GM19397 (cell line): ENCODE measurements at regions not wholly inside any gene's neighbourhood (a gene's known extent, or its start where the extent isn't known, plus 50 kb on each side); places are given as distances from the start of the nearest gene placed in this dataset.

Source experiments
- ATAC-seq: cut with Tn5 transposase; IDR thresholded peaks from one replicate; pipeline ENCODE4 v1.9.1; 2021; ENCODE audit warnings: mild to moderate bottlenecking, moderate library complexity; ENCODE audit not compliant: unreplicated experiment

GRCh38 chr9:107989099-107989498, 499.5 kb upstream of the KLF4 start:
- ATAC-seq, result no peak

- no peak for ATAC-seq
Measured at GRCh38 chr9:107984956-107985355, 495.4 kb upstream of the KLF4 start.

DNA sequence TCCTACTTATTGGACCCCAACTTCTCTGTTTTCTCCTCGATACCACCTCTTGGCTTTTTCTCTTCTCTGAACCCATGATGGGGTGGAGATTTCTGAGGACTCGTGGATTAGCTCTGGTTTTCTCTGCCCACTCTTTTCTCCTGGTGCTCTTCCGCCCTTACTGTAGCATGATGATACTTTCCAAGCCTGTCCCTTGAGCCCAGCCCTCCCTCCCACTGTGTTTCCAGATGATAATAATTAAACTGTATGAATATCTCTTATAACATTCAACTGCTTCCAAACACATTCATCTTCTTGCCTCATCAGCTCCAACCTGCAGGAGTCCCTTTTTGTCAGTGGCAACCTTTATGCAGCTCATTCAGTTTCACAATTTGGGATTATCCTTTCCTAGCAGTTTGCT, 494.2 kb upstream of the KLF4 start:
- no peak for ATAC-seq

GRCh38 chr9:107983181-107983603, 493.6 kb upstream of the KLF4 start:
- no peak for ATAC-seq

- no peak for ATAC-seq
Measured at GRCh38 chr9:107982745-107983144, 493.2 kb upstream of the KLF4 start.

- no peak for ATAC-seq
Measured at GRCh38 chr9:107982001-107982400, 492.4 kb upstream of the KLF4 start.

GRCh38 chr9:107980984-107981383, 491.4 kb upstream of the KLF4 start:
- no peak for ATAC-seq

GRCh38 chr9:107976767-107977166, 487.2 kb upstream of the KLF4 start:
- ATAC-seq, result no peak

DNA sequence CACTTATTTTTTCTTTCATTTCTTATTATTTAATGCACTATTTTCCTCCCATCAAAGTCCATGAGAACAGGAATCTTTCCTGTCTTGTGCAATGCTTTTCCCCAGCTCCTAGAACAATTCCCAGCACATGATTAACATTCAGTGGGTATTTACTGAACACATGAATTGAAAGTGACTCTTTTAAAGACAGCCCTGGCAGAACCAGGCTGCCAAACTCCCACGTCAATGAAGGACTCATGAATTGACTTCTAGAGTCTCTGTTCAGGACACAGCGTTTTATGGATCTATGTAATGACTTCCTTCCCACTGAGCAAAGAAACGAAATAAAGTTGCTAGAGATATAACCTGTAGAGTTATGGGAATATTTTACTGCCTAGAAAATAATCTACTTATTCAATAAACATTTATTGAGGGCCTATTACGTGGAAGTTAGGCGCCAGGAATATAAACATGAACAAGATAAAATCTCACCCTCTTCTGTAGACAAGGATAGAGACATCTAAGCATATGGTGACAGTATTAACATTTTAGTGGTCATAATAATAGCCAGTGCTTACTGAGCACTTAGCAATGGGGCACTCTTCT, 485.9 kb upstream of the KLF4 start:
- ATAC-seq, result no peak

- ATAC-seq, result no peak
Measured at GRCh38 chr9:107973451-107973850, 483.9 kb upstream of the KLF4 start.

DNA sequence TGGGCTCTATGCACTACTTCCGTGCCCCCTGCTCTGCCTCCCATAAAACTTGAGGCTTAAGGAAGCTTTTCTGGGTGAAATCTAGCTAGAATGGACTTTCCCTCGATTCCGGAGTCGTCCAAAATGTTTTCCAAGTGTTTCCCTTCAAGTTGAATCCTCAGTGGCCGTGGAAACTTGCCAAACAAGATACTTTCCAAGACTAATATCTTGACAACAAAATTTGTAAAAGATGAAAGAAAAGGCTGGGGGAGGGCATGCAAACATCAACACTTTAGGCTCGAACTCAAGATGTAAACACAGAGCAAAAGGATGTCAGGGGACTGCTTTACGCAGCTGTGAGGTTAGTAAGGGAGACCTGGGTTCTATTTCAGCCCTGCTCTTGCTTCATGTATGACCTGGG, 482.8 kb upstream of the KLF4 start:
- ATAC-seq, result no peak

GRCh38 chr9:107971241-107971640, 481.7 kb upstream of the KLF4 start:
- no peak for ATAC-seq

GRCh38 chr9:107970726-107971125, 481.2 kb upstream of the KLF4 start:
- no peak for ATAC-seq

GRCh38 chr9:107969727-107970126, 480.2 kb upstream of the KLF4 start:
- no peak for ATAC-seq

- ATAC-seq, result no peak
Measured at GRCh38 chr9:107969141-107969540, 479.6 kb upstream of the KLF4 start.

DNA sequence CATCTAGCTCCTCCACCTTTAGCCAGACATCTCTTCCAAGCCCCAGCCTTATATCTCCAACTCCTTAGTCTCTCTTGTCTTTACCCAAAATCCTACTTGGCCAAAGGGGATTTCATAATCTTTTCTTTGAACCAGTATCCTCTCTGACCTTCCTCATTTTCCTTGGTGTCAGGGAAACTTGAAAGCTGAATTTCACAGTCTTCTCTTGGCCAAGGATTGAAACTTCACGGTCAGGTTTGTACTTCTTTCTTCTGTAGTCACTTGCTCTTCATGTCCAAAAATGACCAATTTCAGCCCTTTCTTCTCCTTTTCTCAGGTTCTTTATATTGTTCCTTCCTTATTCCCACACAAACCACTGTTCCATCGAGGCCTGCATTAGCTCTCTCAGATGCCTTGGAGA, 473.7 kb upstream of the KLF4 start:
- no peak for ATAC-seq

DNA sequence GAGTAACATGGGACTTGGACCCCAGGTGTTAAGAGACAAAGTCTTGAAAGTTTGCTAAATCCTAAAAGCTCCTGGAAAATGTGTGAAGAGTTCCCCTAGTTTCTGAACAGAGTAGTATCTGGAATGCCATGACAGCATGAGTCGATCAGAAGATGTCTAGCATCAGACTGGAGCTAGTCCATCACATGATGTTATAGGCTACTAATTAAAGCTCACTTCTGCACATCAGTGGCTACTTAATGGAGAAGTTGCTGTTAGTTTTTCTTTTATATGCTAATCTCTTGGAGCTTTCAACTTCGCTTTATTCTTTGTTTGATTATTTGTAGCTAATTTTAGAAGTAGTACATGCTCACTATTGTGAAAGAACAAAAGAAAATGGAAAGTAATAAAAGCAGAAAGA, 471.3 kb upstream of the KLF4 start:
- no peak for ATAC-seq

DNA sequence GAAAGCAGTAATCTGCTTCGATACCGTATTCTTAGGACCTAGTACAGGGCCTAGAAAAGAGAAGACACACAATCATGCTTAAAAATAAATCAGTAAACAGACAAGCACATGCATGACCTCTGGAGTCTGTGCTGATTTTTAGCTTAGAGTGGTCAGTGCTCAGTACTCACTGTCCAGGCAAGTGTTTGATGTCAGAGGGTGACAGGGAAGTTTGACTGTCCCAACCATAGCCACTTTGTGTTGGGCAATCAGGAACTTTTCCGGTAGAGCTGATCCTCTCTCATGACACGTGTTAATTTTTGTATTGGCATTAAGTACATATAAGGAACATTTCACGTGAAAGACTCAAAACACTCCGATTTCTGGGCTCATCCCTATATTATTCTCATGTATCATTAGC, 464.7 kb upstream of the KLF4 start:
- no peak for ATAC-seq

DNA sequence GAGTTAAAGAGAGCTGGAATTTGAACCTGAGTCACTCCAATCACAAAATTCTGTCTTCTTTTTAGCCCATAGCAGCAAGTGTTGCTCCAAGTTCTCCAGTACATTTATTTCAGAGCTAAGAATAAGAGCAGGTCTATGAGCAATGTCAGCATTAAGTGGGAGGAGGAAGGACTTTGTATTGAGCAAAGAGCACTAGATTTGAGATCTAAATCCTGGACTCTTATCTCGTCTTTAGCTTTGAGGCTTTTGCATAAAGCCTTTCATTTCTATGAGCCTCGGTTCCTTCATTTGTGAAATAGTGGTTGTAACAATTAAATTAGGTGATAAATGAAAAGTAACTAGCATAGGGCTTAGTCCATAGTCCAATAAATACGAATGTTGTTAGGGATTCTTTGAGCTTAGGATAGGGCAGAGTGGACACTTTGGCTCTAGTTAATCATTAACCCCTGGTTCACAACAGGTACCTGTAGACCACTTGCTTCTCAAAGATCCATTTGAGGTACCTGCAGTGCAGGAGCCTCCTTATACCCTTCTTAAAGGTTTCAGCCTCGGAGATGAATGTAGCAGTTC, 464.1 kb upstream of the KLF4 start:
- no peak for ATAC-seq

DNA sequence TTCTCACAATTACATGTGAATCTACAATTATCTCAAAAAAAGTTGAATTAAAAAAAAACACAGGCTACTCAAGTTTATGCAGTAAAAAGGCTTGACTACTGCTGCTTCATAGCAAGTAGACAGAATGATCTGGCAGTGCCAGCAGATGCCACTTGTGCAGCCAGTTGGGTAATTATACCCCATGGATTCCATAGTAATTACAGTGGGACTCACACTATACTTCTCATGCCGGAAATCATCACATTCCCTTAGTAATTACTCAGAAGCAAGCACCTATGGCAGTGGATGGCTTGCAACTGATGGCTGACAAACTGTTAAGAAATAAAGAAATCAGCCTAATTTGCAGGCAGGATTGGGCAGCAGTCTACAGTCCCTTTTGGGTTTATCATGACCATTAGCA, 463.2 kb upstream of the KLF4 start:
- ATAC-seq, result no peak

DNA sequence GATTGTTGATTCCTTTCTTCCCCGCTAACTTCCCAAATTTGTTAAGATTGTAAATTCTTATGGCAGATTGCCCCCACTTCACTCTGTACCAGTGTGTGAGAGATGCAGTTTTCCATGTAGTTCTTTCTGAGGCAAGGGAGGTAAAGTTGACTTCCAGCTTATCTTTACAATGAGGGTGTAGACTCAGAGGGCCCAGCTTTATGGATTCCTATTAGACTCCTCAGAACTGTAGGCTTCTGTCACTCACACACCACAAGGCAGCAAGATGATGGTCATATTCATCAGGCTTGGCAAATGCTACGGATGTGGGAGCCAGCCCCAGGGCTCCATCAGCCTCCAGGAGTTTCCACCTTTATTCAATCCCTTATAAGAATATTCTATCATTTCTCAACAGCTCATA, 461.9 kb upstream of the KLF4 start:
- no peak for ATAC-seq

DNA sequence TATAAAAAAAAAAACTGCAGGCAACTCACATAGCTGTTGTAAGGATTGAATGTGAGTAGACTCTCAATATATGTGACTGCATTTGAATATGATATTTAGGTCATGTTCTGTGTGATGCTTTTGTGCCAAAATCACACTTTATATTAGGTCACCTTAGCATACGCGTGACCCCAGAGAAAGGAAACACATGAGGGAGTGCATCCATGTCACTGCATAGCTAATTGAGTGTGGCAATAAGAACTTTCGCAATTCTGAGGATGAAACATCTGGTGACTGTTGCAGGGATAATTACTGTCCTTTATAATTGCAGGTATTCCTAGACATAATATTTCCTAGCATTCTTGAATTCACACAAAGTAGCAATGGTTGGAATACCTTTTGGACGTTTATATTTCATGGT, 459.5 kb upstream of the KLF4 start:
- ATAC-seq, result no peak

GRCh38 chr9:107948601-107949000, 459.0 kb upstream of the KLF4 start:
- ATAC-seq, result no peak
